8988T (cell line): ENCODE measurements at regions not wholly inside any gene's neighbourhood (a gene's known extent, or its start where the extent isn't known, plus 50 kb on each side); places are given as distances from the start of the nearest gene placed in this dataset.

Experiments used
- DNase-seq: peaks from one replicate; pipeline ENCODE4 v3.0.0; 2011

- no peak for DNase-seq
These were observed 96.3 kb upstream of the NOCT start for GRCh38 chr4:138919094-138919936.

- DNase-seq, result no peak
These were observed 97.3 kb upstream of the NOCT start for GRCh38 chr4:138918169-138918869.

GRCh38 chr4:138916763-138917162 is 98.8 kb upstream of the NOCT start:
- no peak for DNase-seq

GRCh38 chr4:138915756-138916155 is 99.8 kb upstream of the NOCT start:
- no peak for DNase-seq

- no peak for DNase-seq
These were observed 102.8 kb upstream of the NOCT start for GRCh38 chr4:138912704-138913340.

GRCh38 chr4:138911909-138912703 is 103.5 kb upstream of the NOCT start:
- no peak for DNase-seq

- no peak for DNase-seq
These were observed 104.7 kb upstream of the NOCT start for GRCh38 chr4:138910914-138911336.

- no peak for DNase-seq
These were observed 105.2 kb upstream of the NOCT start for GRCh38 chr4:138910195-138910913.

GRCh38 chr4:138909587-138909986 is 106.0 kb upstream of the NOCT start:
- DNase-seq, result no peak

- DNase-seq, result no peak
These were observed 107.4 kb upstream of the NOCT start for GRCh38 chr4:138908134-138908533.

- no peak for DNase-seq
These were observed 108.4 kb upstream of the NOCT start for GRCh38 chr4:138907174-138907573.

GRCh38 chr4:138904793-138905192 is 110.8 kb upstream of the NOCT start:
- DNase-seq, result no peak

GRCh38 chr4:138903185-138903584 is 112.4 kb upstream of the NOCT start:
- no peak for DNase-seq

- DNase-seq, result no peak
These were observed 112.9 kb upstream of the NOCT start for GRCh38 chr4:138902705-138903104.

- DNase-seq, result no peak
These were observed 114.4 kb upstream of the NOCT start for GRCh38 chr4:138901177-138901576.

- DNase-seq, result no peak
These were observed 115.6 kb upstream of the NOCT start for GRCh38 chr4:138899999-138900398.

- no peak for DNase-seq
These were observed 117.3 kb upstream of the NOCT start for GRCh38 chr4:138898282-138898681.

- DNase-seq, result no peak
These were observed 117.8 kb upstream of the NOCT start for GRCh38 chr4:138897811-138898226.

- DNase-seq, result no peak
These were observed 120.9 kb upstream of the NOCT start for GRCh38 chr4:138894709-138895108.

GRCh38 chr4:138894011-138894410 is 121.6 kb upstream of the NOCT start:
- DNase-seq, result no peak

GRCh38 chr4:138892483-138893407 is 122.8 kb upstream of the NOCT start:
- DNase-seq, result no peak
